ENCODE measurements at regions not wholly inside any gene's neighbourhood (a gene's known extent, or its start where the extent isn't known, plus 50 kb on each side); places are given as distances from the start of the nearest gene placed in this dataset.
A peak's percentile ranks its signal among the peaks of the same experiment; 100 is the strongest.

DNA sequence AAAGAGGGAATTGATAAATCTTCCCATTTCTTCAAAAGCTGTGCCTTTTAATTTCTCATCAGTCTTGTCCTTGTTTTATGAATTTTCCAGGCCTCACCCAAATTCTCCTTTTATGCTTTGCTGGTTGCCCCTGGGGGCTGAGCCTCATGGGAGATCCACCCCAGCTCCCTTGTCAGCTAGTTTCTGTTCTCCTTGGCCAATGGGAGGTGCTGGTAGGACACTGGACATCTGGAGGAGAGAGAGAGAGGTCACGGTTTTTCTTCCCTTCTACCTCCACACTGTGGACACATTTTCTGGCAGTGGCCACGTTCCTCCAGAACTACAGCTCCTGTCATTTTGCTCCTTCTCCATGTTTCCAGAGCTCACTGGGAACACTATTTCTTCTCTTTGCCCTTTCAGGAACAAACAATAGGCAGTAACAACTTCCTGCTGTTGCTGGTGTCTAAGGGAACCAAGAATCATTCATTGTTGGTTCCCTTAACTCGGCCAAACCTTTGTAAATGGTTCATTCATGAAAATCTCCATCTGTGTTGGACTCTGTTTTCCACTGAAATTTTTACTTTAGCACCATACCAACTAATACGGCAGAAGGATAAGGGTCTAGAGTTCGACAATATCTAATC is 334.5 kb downstream of the GPAT3 start:
- DNase-seq (ENCODE audit: low read depth in 4 of 4, low spot score in 3 of 4): no peak

- DNase-seq (ENCODE audit: low read depth in 4 of 4, low spot score in 3 of 4): no peak
These were observed 331.1 kb downstream of the GPAT3 start for GRCh38 chr4:83866834-83867621.

- no peak for DNase-seq (ENCODE audit: low read depth in 4 of 4, low spot score in 3 of 4)
These were observed 329.7 kb downstream of the GPAT3 start for GRCh38 chr4:83865417-83866150.

- DNase-seq (ENCODE audit: low read depth in 4 of 4, low spot score in 3 of 4): no peak
These were observed 328.3 kb downstream of the GPAT3 start for GRCh38 chr4:83864097-83864817.

GRCh38 chr4:83862471-83862870 is 326.6 kb downstream of the GPAT3 start:
- DNase-seq (ENCODE audit: low read depth in 4 of 4, low spot score in 3 of 4): no peak

- DNase-seq (ENCODE audit: low read depth in 4 of 4, low spot score in 3 of 4): no peak
These were observed 324.3 kb downstream of the GPAT3 start for GRCh38 chr4:83860200-83860599.

DNA sequence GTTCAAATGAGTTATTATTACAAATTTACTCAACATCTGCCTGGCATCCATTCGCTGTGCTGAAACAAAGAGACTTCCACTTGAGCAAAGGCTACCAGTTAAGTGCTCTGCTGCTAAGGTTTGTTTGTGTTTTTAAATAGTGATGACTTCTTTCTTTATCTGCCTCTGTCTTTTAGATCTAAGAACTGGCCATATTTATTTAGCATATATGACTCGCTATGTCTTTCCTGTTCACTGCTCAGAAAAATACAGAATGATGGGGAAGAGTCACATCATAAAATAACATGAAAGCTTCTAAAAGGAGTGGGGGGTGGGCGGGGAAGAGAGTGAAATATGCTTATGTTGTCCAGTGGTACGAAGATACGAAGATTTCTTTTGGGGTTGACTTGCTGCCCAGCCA is 322.2 kb downstream of the GPAT3 start:
- DNase-seq (ENCODE audit: low read depth in 4 of 4, low spot score in 3 of 4): no peak

GRCh38 chr4:83855044-83855443 is 319.1 kb downstream of the GPAT3 start:
- DNase-seq (ENCODE audit: low read depth in 4 of 4, low spot score in 3 of 4): peak in 1 of 4 donors; percentile 17

GRCh38 chr4:83852085-83852451 is 316.2 kb downstream of the GPAT3 start:
- DNase-seq (ENCODE audit: low read depth in 4 of 4, low spot score in 3 of 4): no peak

- DNase-seq (ENCODE audit: low read depth in 4 of 4, low spot score in 3 of 4): no peak
These were observed 315.6 kb downstream of the GPAT3 start for GRCh38 chr4:83851261-83852084.

DNA sequence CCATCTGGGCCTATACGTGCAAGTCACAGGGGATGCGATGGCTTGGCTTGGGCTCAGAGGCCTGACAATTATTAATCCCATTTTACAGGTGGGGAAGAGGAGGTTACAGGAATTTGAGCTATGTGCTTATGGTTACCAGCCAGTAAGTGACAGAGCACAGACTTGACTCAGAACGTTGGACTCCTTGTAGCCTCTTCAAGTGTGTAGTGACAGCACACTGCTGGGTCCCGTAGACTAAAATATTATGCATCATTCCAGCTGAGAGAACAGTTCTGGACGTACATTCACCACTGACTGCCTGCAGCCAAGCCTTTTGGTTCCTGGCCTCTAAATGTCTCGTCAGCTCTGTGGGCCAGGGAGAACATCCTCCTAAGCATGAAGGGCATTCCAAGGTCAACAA is 314.5 kb downstream of the GPAT3 start:
- DNase-seq (ENCODE audit: low read depth in 4 of 4, low spot score in 3 of 4): no peak

DNA sequence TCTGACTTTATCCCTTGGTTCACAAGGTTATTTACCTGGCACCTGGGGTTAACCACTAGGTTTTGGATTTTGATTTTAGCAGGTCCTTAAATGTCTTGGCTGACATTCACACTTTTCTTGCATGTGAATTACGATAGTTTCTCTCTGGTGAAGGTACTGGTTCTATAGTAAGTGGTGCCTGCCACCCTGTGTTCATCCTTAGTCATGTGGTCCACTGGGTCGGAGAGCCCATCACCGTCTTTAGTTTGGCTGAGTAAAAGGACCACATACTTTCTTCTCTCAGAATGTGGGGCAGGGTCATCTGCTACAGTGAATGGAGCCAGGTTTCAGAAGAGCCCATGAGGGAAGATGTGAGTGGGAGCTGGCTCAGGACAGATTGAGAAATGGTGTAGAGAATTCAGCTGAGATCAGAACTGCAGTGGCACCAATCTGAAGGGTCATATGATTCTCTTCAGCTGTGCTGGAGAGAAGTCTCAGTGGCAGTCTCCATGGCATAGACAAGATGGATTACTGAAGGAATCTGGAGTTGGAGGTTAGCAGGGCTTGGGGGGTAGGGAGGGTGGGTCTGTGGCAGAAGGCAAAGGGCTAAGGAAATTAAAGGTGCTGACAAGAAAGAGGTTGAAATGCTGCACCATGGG is 310.4 kb downstream of the GPAT3 start:
- no peak for DNase-seq (ENCODE audit: low read depth in 4 of 4, low spot score in 3 of 4)

GRCh38 chr4:83839615-83840014 is 303.7 kb downstream of the GPAT3 start:
- no peak for DNase-seq (ENCODE audit: low read depth in 4 of 4, low spot score in 3 of 4)

DNA sequence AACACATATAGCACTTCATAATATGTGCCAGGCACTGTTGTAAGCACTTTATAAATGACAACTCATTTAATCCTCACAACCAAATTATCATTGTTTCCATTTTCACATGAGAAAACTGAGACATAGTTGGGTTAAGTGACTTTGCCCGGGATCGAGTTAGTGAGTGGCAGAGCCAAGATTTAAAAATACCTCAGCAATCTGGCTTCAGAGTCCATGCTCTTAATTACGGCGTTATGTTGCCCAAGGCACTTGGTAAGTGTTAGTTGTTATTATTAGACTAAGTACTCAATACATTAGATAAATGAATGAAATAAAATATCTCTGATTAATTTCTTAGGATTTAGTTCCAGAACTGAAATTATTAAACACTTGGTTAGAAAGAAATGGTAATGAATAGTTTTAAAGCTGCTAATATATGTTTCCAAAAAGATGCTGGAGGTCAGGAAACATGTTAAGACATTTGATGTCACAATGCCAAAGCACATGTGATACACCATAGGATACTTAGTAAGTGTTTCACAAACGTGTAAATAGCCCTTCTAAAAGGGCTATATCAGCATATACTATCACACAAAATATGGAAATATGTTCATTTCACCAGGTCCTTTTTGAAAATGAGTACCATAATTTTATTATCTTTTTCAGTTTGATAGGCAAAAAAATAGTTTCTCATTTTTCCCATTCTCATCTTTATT is 301.9 kb downstream of the GPAT3 start:
- no peak for DNase-seq (ENCODE audit: low read depth in 4 of 4, low spot score in 3 of 4)

- no peak for DNase-seq (ENCODE audit: low read depth in 4 of 4, low spot score in 3 of 4)
These were observed 298.0 kb downstream of the GPAT3 start for GRCh38 chr4:83833920-83834319.

DNA sequence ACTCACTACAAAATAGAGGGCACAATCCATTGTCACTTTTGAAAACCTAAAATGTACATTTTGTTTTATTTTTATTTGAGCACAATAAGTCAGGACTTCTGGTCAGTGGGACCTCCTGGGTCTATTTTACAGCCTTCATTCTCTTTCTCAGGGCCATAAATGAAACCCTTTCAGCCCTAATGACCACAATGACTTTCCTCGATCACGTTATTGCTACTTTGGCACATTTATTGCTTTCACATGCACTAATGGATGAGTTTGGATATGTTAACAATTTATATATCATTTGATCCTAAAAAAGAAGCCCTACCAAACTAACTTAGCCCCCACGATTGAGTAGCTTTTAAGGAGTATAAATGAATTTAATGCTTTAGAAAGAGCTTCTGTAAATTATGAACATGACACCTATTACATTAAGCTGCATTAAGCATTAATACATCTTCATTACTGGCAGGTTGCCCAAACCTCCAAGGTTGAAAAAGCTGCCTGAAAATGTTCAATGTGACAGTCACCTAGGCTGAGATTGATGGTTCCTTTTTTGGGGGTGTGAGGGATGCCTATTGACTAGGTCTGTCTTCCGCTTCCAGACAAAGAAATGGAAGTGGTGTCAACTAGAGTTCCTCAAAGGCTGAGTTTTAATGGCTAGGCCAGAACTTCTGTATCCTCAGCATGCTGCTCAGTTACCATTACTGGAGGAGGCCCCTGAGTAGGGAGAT is 296.4 kb downstream of the GPAT3 start:
- no peak for DNase-seq (ENCODE audit: low read depth in 4 of 4, low spot score in 3 of 4)

- DNase-seq (ENCODE audit: low read depth in 4 of 4, low spot score in 3 of 4): no peak
These were observed 295.7 kb downstream of the GPAT3 start for GRCh38 chr4:83831588-83831987.

- DNase-seq (ENCODE audit: low read depth in 4 of 4, low spot score in 3 of 4): no peak
These were observed 294.4 kb downstream of the GPAT3 start for GRCh38 chr4:83830138-83830888.
